ENCODE measurements at regions not wholly inside any gene's neighbourhood (a gene's known extent, or its start where the extent isn't known, plus 50 kb on each side); places are given as distances from the start of the nearest gene placed in this dataset.

DNA sequence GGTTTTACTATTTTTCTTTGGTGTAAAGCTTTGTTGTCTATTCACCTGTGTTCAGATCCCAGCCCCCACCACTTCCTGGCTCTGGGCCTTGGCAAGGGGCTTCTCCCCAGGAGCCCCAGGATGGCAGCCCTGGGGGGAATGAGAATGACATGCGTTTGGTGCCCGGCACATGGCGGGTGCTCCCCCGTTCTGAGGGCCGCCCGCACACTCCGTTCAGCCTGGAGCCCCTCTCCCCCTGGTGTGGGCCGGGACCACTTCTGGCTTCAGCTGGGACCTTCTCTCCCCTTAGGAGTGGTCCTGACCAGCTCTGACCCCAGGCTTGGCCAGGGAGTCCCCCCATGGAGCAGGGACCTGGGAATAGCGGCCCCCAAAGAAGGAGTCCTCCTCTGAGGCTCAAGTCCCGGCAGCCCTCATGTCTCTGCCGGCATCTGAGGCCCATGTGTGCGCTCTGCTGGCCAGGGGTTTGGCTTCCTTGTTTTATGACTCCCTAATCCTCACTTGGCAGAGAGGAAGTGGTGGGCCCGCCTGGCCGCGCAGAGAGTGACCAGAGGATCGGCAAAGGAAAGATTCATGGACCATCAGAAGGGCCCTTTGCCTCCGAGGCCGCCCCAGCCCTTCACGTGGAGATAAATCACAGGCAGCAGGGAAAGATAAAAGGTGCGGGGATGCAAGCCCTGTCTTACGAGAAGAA is 57.0 kb upstream of the LMX1B start:
- DNase-seq (ENCODE audit: low spot score) = no peak

DNA sequence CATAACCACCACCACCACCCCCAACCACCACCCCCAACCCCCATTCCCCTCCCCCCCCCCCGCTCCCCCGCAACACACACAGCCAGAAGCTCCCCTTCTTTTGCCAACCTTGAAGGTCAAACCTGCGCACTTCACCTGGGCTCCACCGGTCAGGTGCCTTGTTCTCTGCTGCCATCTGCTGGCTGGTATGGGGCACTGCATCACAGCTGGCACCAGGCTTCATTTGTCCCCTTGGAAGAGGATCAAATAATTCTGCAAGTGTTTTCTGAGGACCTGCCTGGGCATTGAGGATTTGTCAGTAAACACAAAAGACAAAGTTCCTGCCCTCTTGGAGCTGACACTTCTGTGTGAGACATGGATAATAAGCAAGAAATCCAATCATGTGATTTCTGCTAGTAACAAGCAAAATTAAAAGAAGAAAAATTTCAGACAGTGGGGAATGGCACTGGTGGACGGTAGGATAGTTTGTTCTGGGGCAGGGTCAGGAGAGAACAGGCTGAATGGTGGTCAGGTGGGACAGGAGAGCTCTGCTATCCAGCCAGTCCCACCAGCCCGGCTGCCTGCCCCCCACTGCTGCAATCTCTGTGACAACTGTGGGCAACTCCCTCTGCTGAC is 55.6 kb upstream of the LMX1B start:
- DNase-seq (ENCODE audit: low spot score) = peak; percentile 78

DNA sequence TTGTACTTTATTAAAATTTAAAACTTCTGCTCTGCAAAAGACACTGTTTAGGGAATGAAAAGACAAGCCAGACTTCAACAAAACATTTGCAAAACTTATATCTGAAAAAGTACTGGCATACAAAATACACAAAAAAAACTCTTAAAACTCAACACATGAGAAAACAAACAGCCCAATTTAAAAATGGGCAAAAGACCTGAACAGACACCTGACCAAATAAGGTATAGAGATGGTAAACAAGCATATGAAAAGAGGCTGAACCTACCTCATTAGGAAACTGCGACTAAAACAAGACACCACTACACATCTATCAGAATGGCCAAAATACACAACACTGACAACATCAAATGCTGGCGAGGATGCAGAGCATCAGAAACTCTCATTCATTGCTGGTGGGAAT is 54.4 kb upstream of the LMX1B start:
- no peak for DNase-seq (ENCODE audit: low spot score)

DNA sequence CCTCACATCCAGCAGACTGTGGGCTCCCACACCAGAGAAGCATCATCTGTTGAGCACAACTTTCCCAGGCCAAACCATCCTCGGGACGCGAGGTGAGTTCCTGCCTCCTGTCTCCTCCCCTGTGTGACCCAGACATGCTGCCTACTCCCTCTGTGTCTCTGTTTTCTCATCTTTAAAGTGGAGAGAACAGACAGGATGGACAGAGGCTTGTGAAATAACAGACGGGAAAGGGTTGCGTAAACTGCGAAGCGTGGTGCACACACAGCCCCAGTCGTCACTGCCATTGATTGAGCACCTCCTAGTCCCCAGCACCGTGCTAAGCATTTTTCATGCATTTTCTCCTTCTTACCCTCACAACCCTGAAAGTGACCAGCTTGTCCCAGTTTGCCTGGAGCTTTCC is 52.1 kb upstream of the LMX1B start:
- no peak for DNase-seq (ENCODE audit: low spot score)

DNA sequence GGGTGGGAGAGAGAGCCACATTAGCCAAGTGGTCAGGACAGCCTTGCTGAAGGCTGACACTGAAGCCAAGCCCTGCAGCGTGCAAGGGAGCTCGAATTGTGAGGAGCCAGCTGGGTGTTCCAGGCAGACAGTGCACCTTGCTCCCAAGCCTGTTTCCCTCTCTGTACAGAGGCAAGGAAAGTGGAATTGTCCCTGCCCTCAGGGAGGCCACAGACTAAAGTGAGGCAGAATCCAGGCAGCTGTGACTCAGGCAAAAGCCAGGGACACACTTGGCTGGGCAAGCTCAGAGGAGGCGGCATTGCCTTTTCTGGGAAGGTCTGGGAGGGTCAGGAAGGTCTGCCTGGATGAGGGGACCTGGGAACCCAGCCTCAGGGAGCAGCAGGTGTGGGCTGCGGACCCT is 50.2 kb upstream of the LMX1B start:
- no peak for DNase-seq (ENCODE audit: low spot score)
